Ramos (cell line): ENCODE measurements at regions not wholly inside any gene's neighbourhood (a gene's known extent, or its start where the extent isn't known, plus 50 kb on each side); places are given as distances from the start of the nearest gene placed in this dataset.
"Not testable (repeated sequence)": the region's sequence is repeated elsewhere in the genome, so short reads cannot be mapped to it uniquely, and the experiment has no call there.

Source experiments
- in situ Hi-C: fragments of 300-500 bp; cut with MboI; formaldehyde crosslinking; loops from one replicate; pipeline ENCODE4 v1.14.3; 2022; ENCODE audit warnings: low sequenced_read_pairs; ENCODE audit not compliant: unreplicated experiment

DNA sequence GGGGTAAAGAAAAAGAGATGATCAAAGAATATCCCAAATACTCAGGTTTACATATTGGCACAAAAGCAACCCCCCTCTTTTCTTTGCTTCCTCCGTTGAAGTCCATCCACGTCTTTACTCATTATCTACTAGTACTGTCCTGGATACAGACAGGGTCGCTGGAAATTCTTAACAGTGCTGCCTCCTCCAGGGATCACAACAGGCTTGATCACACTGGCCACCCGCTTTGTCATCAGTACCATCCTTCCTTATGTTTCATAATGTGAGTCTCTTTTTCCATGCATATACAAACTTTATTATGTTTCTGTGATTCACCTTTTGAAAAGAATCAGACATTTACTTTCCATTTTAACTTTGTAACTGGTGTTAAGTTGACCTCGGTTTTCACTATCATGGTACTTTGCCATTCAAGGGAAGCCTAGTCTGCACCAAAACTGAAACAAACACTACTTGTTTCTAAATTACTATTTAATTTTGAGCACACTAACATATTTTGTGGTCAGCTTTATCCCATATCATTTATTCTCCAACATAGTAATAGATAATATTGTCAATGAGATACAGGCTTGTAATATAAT is 387.5 kb upstream of the PPP1R2C start:
- in situ Hi-C loops, result no loop called here

DNA sequence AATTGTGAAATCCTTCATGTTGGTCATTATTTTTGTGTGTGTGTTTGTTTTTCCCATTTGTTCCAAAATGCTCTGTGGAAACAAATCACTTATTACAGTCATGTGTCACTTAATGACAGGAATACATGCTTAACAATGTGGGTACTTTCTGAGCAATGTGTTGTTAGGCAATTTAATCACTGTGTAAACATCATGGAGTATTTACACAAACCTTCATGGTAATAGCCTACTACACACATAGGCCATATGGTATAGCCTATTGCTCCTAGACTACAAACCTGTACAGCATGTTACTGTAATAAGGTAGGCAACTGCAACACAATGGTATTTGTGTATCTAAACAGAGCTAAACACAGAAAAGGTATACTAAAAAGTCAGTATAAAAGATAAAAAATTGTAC is 388.9 kb upstream of the PPP1R2C start:
- in situ Hi-C loops, result no loop called here

GRCh38 chrX:43175434-43175833 is 397.5 kb upstream of the PPP1R2C start:
- in situ Hi-C loops, result no loop called here

- in situ Hi-C loops, result no loop called here
Measured at GRCh38 chrX:43176686-43177085, 398.7 kb upstream of the PPP1R2C start.

GRCh38 chrX:43188296-43188695 is 410.3 kb upstream of the PPP1R2C start:
- in situ Hi-C loops, result no loop called here

GRCh38 chrX:43211570-43211969 is 433.6 kb upstream of the PPP1R2C start:
- in situ Hi-C loops, result no loop called here

- in situ Hi-C loops, result no loop called here
Measured at GRCh38 chrX:43218198-43218597, 437.9 kb upstream of the MAOA start.

- in situ Hi-C loops, result no loop called here
Measured at GRCh38 chrX:43224496-43224895, 431.6 kb upstream of the MAOA start.

GRCh38 chrX:43225626-43226328 is 430.3 kb upstream of the MAOA start:
- in situ Hi-C loops, result no loop called here

DNA sequence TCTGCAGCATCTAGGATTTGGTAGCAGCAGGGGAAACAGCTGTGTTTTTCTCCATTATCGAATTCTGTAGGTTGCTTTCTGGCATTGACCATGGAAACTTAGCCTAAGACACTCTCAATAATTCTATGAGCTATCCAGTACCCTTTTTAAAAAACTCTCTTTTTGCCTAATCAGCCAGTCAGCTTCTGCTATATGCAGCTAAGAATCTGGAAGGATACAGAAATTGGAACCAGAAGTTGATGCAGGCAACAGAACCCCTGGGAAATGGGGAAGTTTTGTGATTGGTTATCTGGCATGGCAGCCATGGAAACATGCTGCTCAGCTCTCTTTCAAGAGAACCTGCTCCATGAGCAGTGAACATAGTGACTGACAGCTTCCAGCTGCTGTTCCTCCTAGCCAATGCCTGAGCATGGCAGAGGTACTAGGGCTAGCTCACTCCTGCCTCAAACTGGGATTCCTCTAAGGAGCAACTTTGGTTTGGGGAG is 417.6 kb upstream of the MAOA start:
- in situ Hi-C loops, result no loop called here

DNA sequence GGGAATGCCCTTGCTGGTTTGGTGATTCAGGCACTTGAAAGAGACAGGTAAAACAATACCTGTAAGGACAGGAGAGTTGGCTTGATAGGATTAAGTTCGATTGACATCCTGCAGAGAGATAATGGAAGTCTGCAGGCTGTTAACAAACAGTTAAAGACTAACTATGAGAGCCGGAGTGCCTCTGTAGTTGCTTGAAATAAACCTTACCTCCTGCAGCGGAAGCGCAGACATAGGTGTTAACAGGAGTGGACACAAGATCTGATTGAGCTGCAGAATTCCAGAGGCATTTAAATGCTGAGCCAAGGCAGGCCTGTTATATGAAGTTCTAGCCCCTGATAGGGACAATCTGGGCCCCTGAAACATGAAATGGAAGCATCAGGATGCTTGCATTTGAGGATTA is 416.7 kb upstream of the MAOA start:
- in situ Hi-C loops, result no loop called here

GRCh38 chrX:43255596-43255995 is 400.5 kb upstream of the MAOA start:
- in situ Hi-C loops, result no loop called here

- in situ Hi-C loops, result no loop called here
Measured at GRCh38 chrX:43266487-43266886, 389.6 kb upstream of the MAOA start.

- in situ Hi-C loops, result no loop called here
Measured at GRCh38 chrX:43267652-43268051, 388.4 kb upstream of the MAOA start.

GRCh38 chrX:43269201-43269600 is 386.9 kb upstream of the MAOA start:
- in situ Hi-C loops, result no loop called here

DNA sequence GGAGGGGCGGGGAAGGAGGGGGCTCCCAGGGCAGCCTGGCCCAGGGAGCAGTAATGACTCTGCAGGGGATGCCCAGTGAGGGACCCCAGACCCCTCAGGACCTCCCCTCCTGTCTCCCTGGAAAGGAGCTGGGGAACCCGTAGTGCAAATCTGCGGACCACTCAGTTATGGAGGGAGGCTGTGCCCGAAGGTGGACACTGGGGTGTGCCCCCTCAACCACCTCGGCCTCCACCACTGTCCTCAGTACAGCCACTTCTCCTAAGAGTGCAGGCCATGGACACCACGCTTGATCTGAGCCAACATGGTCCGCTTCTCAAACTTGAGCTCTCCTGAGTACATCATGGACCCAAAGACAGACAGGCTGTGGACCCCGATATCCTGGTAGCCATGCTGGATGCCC is 378.2 kb upstream of the MAOA start:
- in situ Hi-C loops, result no loop called here

DNA sequence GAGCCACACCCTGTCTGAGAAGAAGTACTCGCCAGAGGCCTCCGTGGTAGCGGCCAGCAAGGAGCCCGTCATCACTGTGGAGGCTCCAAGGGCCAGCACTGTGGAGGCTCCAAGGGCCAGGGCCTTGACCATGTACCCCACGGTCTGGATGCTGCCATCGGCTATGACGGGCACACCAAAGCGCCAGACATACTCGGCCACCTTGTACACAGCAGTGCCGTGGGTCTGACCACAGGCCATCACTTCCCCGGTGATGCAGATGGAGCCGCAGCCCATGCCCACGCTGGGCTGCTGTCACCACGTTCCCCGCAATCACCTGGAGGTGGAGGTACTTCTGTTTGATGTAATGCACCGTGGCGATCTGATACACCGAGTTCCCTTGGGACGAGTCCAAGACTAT is 377.7 kb upstream of the MAOA start:
- in situ Hi-C loops, result no loop called here

- in situ Hi-C loops, result no loop called here
Measured at GRCh38 chrX:43279341-43279808, 376.7 kb upstream of the MAOA start.

GRCh38 chrX:43283187-43283586 is 372.9 kb upstream of the MAOA start:
- in situ Hi-C loops, result no loop called here

- in situ Hi-C loops, result not testable (repeated sequence)
Measured at GRCh38 chrX:43311625-43312024, 344.5 kb upstream of the MAOA start.

DNA sequence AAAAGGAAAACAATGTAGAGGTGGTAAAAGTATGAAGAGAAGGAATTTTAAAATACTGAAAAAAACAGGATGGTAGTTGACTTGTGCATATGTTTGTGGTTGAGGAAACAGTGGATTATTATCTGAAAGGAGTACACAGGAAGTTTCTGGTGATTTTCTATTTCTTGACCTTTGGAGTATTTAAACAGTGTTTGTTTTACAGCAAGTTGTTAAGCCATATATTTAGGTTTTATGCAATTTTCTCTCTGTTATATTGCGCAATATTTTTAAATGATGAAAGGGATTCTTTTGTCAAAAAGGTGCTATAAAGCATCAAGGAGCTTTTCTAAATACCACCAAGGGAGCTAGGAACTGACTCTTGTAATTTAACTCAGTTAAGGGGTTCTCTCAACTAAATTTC is 343.1 kb upstream of the MAOA start:
- in situ Hi-C loops, result no loop called here

DNA sequence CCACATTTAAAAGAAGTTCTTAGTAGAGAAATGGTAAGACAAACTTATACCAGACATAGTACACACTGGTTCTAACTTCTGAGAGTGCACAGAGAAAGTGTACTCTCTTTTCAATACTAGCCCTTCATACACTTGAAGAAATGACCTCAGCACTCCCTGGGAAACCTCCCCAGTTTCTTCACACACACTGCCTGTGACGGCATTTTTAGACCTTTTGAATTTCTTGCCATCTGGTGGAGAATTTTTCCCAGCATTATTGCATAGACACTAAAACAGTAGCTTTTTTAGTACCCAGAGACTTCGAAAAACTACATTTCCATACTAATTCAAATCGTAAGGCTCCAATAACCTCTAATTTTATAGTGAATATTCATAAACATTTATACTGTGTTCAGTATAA is 341.6 kb upstream of the MAOA start:
- in situ Hi-C loops, result no loop called here
